ENCODE measurements at regions not wholly inside any gene's neighbourhood (a gene's known extent, or its start where the extent isn't known, plus 50 kb on each side); places are given as distances from the start of the nearest gene placed in this dataset.

DNA sequence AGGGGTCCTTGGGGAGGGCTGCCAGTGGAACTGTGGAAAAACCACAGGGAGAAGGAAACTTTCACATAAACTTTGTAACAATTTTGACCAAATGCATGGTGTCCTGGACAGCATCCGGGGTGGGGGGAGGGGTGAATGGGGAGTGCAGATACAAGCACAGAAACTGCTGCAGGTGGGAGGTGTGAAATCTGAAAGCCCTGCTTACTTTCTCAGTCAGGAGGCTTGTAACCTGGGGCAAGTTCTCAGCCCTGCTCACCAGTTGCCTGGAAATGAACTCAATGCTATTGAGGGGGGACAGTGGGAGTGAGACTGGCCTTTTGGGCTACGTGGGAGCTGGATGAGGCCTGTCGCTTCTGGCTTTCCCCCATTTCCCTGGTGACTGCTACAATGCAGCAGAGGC, 694.5 kb upstream of the ZNF608 start:
- TF ChIP-seq POLR2A (IDR thresholded peaks at IDR 0.05; ENCODE audit: low read depth, low read length): no peak
- no peak for TF ChIP-seq JUN (IDR thresholded peaks at IDR 0.05; ENCODE audit: borderline replicate concordance, insufficient read depth, insufficient read length, low read depth)
- TF ChIP-seq MAX (IDR thresholded peaks at IDR 0.05; ENCODE audit: insufficient read depth, insufficient read length): no peak
- TF ChIP-seq, protein P1, sequence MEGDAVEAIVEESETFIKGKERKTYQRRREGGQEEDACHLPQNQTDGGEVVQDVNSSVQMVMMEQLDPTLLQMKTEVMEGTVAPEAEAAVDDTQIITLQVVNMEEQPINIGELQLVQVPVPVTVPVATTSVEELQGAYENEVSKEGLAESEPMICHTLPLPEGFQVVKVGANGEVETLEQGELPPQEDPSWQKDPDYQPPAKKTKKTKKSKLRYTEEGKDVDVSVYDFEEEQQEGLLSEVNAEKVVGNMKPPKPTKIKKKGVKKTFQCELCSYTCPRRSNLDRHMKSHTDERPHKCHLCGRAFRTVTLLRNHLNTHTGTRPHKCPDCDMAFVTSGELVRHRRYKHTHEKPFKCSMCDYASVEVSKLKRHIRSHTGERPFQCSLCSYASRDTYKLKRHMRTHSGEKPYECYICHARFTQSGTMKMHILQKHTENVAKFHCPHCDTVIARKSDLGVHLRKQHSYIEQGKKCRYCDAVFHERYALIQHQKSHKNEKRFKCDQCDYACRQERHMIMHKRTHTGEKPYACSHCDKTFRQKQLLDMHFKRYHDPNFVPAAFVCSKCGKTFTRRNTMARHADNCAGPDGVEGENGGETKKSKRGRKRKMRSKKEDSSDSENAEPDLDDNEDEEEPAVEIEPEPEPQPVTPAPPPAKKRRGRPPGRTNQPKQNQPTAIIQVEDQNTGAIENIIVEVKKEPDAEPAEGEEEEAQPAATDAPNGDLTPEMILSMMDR (IDR thresholded peaks at IDR 0.05; ENCODE audit: extremely low read depth in 1 of 2, insufficient read depth in 1 of 2, low read depth in 1 of 2, low read length in 2 of 2): no peak
- TF ChIP-seq GATA2 (IDR thresholded peaks at IDR 0.05; ENCODE audit: insufficient read depth, insufficient read length, low read depth, low read length): no peak
- TF ChIP-seq MYC (IDR thresholded peaks at IDR 0.05; ENCODE audit: low read depth, low read length): no peak
- Histone ChIP-seq H3K9ac (replicated peaks; ENCODE audit: extremely low read depth, insufficient read depth, low read length) (no peak overlapping the region), H3K4me2 (ENCODE audit: insufficient read depth, low read length) (no peak overlapping the region), H3K4me3 (replicated peaks in 1 of 3; ENCODE audit: insufficient read depth in 1 of 3, low read depth in 1 of 3, low read length in 3 of 3) (no peak overlapping the region), H4K20me1 (replicated peaks; ENCODE audit: control insufficient read depth, extremely low read depth, insufficient read depth, low read length) (no peaks in the 10 kb centered on the region), H3K9me1 (replicated peaks; ENCODE audit: control insufficient read depth, extremely low read depth, insufficient read depth, low read length) (no peaks in the 10 kb centered on the region), H3K27ac (ENCODE audit: insufficient read depth, low read depth, low read length) (no peak overlapping the region), H3K79me2 (ENCODE audit: control insufficient read depth, insufficient read depth, low read length) (no peaks in the 10 kb centered on the region), H3K27me3 (ENCODE audit: control insufficient read depth in 2 of 2, insufficient read depth in 2 of 2, low read length in 2 of 2) (no peaks in the 10 kb centered on the region), H3K36me3 (ENCODE audit: control insufficient read depth in 2 of 2, extremely low read depth in 1 of 2, insufficient read depth in 2 of 2, low read length in 2 of 2) (no peaks in the 10 kb centered on the region), H3K9me3 (replicated peaks; ENCODE audit: control insufficient read depth, insufficient read depth, low read length) (no peaks in the 10 kb centered on the region), H2AFZ (ENCODE audit: low read depth, low read length) (no peak overlapping the region), H3K4me1 (ENCODE audit: control insufficient read depth, extremely low read depth, insufficient read depth, low read length) (no peaks in the 10 kb centered on the region)
- POLR2A ChIA-PET: no interaction called here
- CTCF ChIA-PET: no interaction called here
- BruUV-seq (replicated peaks): no TSS peak
- FAIRE-seq (no peak), DNase-seq (ENCODE audit: low read depth, low spot score) (no peak)
- intact Hi-C loops (cut with micrococcal nuclease): no loop called here
- dilution Hi-C loops (cut with MboI; ENCODE audit: extremely low pct_ligation_motif_present, low sequenced_read_pairs): no loop called here

DNA sequence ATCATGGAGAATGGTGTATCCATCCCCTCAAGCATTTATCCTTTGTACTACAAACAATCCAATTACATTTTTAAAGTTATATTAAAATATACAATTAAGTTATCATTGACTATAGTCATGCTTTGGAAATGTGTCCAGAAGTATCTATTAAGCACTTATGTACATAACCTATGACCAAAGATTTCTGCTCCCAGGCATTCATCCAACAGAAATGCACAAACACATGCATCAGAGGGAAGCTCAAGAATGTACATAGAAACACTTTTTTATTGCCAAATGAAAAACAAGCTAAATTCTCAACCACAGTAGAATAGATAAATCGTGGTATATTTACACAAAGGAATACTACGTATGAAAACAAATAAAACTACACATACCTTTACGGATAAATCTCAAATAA, 700.5 kb upstream of the ZNF608 start:
- no peak overlapping the region for H3K4me2 ChIP-seq (ENCODE audit: insufficient read depth, low read length)
- no peaks in the 10 kb centered on the region for H3K36me3 ChIP-seq (ENCODE audit: control insufficient read depth in 2 of 2, extremely low read depth in 1 of 2, insufficient read depth in 2 of 2, low read length in 2 of 2)
- no TSS peak for BruUV-seq (replicated peaks)
- ChIA-PET CTCF (no interaction called here), POLR2A (no interaction called here)
- no peak overlapping the region for H3K9ac ChIP-seq (replicated peaks; ENCODE audit: extremely low read depth, insufficient read depth, low read length)
- no peak overlapping the region for H3K4me3 ChIP-seq (replicated peaks in 1 of 3; ENCODE audit: insufficient read depth in 1 of 3, low read depth in 1 of 3, low read length in 3 of 3)
- dilution Hi-C loops (cut with MboI; ENCODE audit: extremely low pct_ligation_motif_present, low sequenced_read_pairs) (no loop called here), intact Hi-C loops (cut with micrococcal nuclease) (no loop called here)
- no peaks in the 10 kb centered on the region for H3K9me3 ChIP-seq (replicated peaks; ENCODE audit: control insufficient read depth, insufficient read depth, low read length)
- H3K4me1 ChIP-seq (ENCODE audit: control insufficient read depth, extremely low read depth, insufficient read depth, low read length): no peaks in the 10 kb centered on the region
- no peaks in the 10 kb centered on the region for H3K9me1 ChIP-seq (replicated peaks; ENCODE audit: control insufficient read depth, extremely low read depth, insufficient read depth, low read length)
- no peak for TF ChIP-seq JUN (IDR thresholded peaks at IDR 0.05; ENCODE audit: borderline replicate concordance, insufficient read depth, insufficient read length, low read depth)
- no peak for TF ChIP-seq MAX (IDR thresholded peaks at IDR 0.05; ENCODE audit: insufficient read depth, insufficient read length)
- TF ChIP-seq MYC (IDR thresholded peaks at IDR 0.05; ENCODE audit: low read depth, low read length): no peak
- TF ChIP-seq EZH2 (IDR thresholded peaks at IDR 0.05; ENCODE audit: borderline replicate concordance, low read depth, low read length, severe bottlenecking): no peak
- no peak for TF ChIP-seq GATA2 (IDR thresholded peaks at IDR 0.05; ENCODE audit: insufficient read depth, insufficient read length, low read depth, low read length)
- no peak for TF ChIP-seq POLR2AphosphoS5 (IDR thresholded peaks at IDR 0.05; ENCODE audit: insufficient read depth, low read depth, low read length)
- TF ChIP-seq FOS (IDR thresholded peaks at IDR 0.05; ENCODE audit: borderline replicate concordance, insufficient read depth, low read length): no peak
- TF ChIP-seq, protein P1 (IDR thresholded peaks at IDR 0.05; ENCODE audit: extremely low read depth in 1 of 2, insufficient read depth in 1 of 2, low read depth in 1 of 2, low read length in 2 of 2): no peak
- TF ChIP-seq POLR2A (IDR thresholded peaks at IDR 0.05; ENCODE audit: low read depth, low read length): no peak
- FAIRE-seq (no peak), DNase-seq (ENCODE audit: low read depth, low spot score) (peak; percentile 21)
- no peaks in the 10 kb centered on the region for H4K20me1 ChIP-seq (replicated peaks; ENCODE audit: control insufficient read depth, extremely low read depth, insufficient read depth, low read length)
- no peaks in the 10 kb centered on the region for H3K79me2 ChIP-seq (ENCODE audit: control insufficient read depth, insufficient read depth, low read length)
- no peak overlapping the region for H3K27ac ChIP-seq (ENCODE audit: insufficient read depth, low read depth, low read length)
- H3K27me3 ChIP-seq (ENCODE audit: control insufficient read depth in 2 of 2, insufficient read depth in 2 of 2, low read length in 2 of 2): no peaks in the 10 kb centered on the region
- no peak overlapping the region for H2AFZ ChIP-seq (ENCODE audit: low read depth, low read length)

Measured in endothelial cell of umbilical vein (primary cell).